ENCODE measurements at regions not wholly inside any gene's neighbourhood (a gene's known extent, or its start where the extent isn't known, plus 50 kb on each side); places are given as distances from the start of the nearest gene placed in this dataset.
"Not testable (repeated sequence)": the region's sequence is repeated elsewhere in the genome, so short reads cannot be mapped to it uniquely, and the experiment has no call there.

GRCh38 chr16:19980632-19981265, 92.9 kb downstream of the GPR139 start:
- DNase-seq = peak in 1 of 2 donors; percentile 1

DNA sequence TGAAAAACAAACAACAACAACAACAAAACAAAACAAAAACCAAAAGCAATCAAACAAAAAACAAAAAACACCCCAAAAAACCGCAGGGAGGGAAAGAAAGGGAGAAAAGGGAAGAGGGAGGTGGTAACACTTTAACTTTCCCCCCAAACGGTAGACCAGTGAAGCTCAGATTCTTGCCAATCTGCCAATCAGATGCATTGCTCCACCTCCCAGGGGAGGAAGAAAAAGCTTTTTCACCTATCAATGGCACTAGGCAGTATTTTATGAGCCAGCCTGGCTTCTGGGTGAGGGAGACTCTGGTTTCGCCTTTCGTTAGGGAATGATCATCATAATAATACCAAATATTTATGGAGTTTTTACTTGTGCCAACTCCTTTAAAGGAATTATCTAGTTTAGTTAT, 94.1 kb downstream of the GPR139 start:
- DNase-seq = no peak

- DNase-seq = no peak
These were observed 90.0 kb upstream of the GPRC5B start for GRCh38 chr16:19974607-19975006.

DNA sequence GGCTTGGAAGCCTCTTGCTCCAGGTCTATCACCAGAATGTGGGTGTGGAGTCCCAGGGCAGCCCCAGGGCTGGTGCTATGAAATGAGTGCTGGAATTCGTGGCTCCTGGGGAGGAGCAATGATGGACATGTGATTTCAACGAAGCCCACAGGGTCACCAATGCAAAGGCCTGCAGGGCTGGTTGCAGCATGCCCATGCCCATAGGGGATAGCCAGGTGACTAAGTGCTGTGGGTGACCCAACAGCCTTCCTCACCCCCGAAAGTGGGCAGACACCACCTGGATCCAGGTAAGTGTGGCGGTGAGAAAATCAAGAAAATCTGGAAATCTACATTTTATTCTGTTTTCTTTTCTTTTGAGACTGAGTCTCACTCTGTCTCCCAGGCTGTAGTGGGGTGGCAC, 87.5 kb upstream of the GPRC5B start:
- no peak for DNase-seq

DNA sequence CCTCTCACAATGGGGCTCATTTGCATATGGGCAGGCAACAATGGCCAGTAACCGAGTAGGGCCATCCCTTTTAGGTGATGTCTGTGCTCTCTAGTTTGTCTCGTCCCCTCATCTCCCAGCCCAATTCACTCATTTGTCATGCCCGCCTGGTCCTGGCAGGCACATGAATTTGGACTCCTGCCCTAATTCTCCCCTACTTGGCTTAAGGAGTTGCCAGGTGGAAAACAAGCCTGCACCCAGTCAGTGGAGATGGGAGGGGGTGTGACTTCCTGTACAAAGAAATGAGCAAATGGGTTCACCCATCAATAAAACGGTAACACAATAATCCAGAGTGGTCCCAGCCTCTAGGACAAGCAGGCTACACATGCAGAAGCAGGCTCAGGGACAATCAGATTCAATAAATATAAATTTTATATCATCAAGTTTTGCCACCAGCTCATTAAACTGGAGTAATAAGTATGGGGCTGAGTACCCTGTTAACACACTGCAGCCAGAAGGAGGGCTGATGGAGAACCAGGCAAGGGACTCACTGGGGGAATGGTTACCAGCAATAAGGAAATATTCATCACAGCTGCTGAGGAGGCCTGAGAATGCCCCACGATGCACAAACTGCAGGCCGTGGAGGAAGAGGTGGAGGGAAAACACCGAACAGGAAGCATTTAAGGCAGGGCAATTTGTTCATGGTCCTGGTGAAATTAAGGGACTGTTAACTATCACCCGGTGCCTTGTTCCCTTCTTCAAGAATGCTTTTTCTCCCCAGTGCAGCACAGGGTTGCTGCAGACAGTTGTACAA, 84.4 kb upstream of the GPRC5B start:
- DNase-seq = no peak

DNA sequence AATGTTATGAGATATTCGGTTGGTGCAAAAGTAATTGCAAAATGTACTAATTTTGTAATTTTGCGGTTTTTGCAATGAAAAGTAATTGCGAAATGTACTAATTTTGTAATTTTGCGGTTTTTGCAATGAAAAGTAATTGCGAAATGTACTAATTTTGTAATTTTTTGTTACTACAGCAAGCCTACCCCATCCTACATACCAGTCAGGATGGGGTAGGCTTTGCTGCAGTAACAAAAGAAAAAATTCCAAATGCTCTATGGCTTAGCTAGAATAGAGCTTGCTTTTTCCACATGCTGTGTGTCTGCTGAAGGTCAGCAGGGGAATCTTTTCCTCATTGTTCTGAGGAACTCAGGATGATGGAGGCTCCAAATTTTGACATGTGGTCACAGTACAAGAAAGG, 83.3 kb upstream of the GPRC5B start:
- no peak for DNase-seq

GRCh38 chr16:19967561-19967960, 82.9 kb upstream of the GPRC5B start:
- DNase-seq = no peak

DNA sequence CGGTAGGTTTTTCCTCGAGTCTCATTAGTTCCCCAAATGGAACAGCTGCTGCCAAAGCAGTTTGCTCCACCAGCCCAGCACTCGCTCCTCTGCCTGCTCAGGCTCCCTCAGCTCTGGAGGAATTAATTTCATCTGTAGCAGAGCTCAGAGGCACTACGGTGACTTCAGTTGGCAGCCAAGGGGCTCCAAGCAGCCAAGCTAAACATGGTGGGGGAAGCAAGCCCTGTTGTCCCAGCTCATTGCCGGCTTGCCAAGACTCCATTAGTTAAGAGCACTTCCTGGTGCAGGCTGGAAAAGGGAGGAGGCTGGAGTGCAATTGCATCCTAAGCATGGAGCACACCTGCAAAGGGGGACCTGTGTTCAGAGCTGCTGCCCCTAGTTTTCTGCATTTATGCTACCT, 78.7 kb upstream of the GPRC5B start:
- no peak for DNase-seq

- DNase-seq = no peak
These were observed 75.5 kb upstream of the GPRC5B start for GRCh38 chr16:19960183-19960582.

DNA sequence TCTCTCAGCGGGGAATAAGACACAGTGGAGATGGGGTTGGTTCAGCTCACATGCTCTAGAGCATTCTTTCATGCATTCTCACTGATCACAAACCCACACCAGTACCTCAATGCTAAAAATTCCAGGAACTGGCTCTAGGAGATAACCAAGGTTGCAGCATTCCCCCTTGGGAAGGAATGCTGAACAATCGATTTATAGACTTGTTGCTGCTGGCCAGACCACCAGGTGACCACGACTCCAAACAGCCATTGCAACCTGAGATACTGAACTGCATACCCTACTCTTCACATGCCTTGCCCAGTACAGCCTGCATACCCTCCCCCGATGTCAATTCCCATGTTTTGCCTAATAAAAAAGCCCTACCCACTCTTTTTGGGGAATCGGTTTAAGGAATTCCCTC, 75.1 kb upstream of the GPRC5B start:
- DNase-seq = no peak

DNA sequence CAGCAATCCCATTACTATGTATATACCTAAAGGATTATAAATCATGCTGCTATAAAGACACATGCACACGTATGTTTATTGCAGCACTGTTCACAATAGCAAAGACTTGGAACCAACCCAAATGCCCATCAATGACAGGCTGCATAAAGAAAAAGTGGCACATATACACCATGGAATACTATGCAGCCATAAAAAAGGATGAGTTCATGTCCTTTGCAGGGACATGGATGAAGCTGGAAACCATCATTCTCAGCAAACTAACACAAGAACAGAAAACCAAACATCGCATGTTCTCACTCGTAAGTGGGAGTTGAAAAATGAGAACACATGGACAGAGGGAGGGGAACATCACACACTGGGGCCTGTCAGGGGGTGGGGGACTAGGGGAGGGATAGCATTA, 71.2 kb upstream of the GPRC5B start:
- not testable (repeated sequence) for DNase-seq

GRCh38 chr16:19955084-19955483, 70.4 kb upstream of the GPRC5B start:
- not testable (repeated sequence) for DNase-seq

DNA sequence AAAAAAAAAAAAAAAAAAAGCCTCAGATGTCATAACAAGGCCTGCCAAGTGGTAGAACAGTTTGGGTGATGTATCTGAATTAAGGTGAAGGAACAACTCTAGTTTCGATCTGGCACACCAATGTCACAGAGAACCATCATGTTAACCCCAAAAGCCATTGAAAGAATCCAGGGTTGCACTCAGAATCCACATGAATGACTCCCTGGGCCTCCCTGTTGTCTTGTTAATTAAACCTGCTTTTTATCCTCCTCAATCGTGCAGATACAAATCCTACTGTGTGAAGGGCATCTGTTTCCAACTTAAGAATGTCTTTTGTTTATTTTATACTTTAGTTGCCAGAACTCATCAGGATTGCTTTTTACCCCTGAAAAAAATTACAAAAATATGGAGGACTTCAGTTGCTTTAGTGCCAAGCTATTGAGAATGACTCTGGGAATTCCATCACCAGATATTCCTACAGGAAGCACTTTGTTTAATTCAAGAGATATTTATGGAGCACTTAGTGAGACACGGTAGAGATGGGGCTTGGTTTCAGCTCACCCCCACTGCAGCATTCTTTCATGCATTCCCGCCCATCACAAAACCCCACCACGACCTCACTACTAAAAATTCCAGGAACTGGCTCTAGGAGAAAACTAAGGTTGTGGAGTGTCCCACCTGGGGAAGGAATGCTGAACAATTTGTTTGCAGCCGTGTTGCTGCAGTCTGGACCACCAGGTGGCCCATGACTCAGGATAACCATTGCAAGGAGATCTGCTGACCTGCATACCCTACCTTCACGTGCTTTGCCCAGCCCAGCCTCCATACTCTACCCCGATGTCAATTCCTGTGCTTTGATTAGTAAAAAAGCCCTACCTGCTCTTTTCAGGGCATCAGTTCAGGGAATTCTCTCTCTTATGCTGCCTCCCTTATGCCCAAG, 63.8 kb upstream of the GPRC5B start:
- DNase-seq = no peak

DNA sequence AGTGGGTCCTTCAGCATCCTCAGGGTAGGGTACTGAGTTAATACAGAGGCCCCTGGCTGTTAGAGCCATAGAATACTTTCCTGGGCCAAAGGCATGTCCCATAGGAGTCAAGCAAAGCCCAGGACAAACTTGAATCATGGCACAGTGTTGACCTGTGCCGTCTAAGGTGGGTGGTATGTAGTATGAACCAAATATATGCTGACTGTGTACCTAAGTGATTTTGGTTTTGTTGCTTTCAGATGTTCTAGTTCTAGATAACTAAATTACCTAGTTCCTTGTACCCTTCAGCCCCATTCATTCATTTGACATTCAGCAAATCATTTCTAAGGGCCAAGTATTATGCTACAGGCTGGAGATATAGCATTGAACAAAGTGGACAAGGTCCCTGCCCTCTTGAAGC, 61.3 kb upstream of the GPRC5B start:
- no peak for DNase-seq

DNA sequence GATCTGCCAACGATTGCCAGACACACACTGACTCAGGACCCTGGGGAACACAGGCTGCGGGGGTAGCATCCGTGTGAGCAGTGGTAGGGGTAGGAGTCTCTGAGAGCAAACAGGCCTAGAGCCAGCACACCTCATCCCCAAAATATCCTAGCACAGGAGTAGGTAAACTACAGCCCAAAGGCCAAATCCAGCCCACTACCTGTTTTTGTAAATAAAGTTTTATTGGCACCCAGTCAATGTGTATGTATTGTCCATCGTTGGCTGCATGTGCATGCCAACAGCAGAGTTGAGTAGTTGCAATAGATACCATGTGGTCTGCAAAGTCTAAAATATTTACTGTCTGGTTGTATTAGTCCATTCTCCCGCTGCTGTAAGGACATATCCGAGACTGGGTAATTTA, 55.5 kb upstream of the GPRC5B start:
- no peak for DNase-seq

DNA sequence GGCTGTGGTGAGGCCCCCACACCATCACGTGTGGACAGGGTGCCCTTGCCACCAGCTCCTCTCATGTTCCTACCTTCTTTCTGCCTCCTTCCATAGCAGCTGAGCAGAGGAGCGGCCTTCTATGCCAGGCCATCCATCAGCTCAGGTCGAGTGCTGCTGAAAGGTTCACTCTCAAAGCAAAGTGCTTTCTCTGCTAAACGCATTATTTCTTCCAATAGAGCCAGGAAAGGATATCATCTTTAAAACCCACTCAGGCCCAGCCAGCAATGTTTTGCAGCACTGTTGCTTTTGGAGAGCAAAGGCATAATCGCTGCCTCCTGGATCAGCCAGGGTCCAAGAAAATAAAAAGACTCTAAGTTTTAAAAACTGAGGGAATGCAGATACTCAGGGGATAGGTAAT, 54.9 kb upstream of the GPRC5B start:
- DNase-seq = no peak

GRCh38 chr16:19938536-19938935, 53.9 kb upstream of the GPRC5B start:
- DNase-seq = no peak

GRCh38 chr16:19936441-19936840, 51.8 kb upstream of the GPRC5B start:
- no peak for DNase-seq

DNA sequence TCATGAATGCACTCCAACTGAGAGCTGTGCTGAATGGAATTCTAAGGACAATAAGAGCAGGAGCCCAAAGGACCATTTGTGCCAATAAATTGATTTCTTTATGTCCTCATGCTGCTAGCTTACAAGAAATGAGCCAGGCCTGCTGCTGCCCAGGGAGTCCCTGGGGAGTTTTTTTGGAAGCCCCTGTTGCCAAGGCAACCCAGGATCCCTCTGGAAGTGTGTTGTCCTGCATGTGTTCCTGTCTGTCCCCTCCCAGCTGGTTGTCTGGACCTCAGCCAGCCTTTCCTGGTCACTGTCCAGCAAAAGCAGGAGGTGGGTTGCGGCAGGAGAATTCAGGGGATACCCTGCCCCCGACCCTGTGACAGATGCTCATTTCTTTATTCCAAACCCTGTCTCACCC, 51.0 kb upstream of the GPRC5B start:
- no peak for DNase-seq

Data from inflammatory macrophage treated with lipopolysaccharide for 1 hour (primary cell).